Ishikawa (cell line): ENCODE measurements at regions not wholly inside any gene's neighbourhood (a gene's known extent, or its start where the extent isn't known, plus 50 kb on each side); places are given as distances from the start of the nearest gene placed in this dataset.

Experiments used
- EGR1 ChIP-seq: IDR thresholded peaks from 2 replicates; pipeline ENCODE4 v1.6.1; 2012
- EP300 ChIP-seq: IDR thresholded peaks from 2 replicates; pipeline ENCODE4 v1.6.1; 2012; ENCODE audit warnings: borderline replicate concordance
- RAD21 ChIP-seq: IDR thresholded peaks from 2 replicates; pipeline ENCODE4 v1.6.1; 2012; ENCODE audit warnings: low read depth
- TCF12 ChIP-seq: IDR thresholded peaks from 2 replicates; pipeline ENCODE4 v1.6.1; 2012; ENCODE audit warnings: low read depth
- TF ChIP-seq, protein P1 (sequence below): IDR thresholded peaks from 2 replicates; pipeline ENCODE4 v1.6.1; 2012

GRCh38 chr6:76881414-76881813 is 581.9 kb downstream of the HTR1B start:
- no peak for TF ChIP-seq RAD21
- TF ChIP-seq, protein P1, sequence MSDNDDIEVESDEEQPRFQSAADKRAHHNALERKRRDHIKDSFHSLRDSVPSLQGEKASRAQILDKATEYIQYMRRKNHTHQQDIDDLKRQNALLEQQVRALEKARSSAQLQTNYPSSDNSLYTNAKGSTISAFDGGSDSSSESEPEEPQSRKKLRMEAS: no peak
- TF ChIP-seq EP300: no peak
- no peak for TF ChIP-seq TCF12
- TF ChIP-seq EGR1: no peak
